NB4 (cell line): ENCODE measurements at regions not wholly inside any gene's neighbourhood (a gene's known extent, or its start where the extent isn't known, plus 50 kb on each side); places are given as distances from the start of the nearest gene placed in this dataset.

Experiments
- POLR2A ChIP-seq: IDR thresholded peaks from 2 replicates; pipeline ENCODE4 v1.6.1; 2011; ENCODE audit warnings: mild to moderate bottlenecking; ENCODE audit not compliant: insufficient read length; ENCODE audit errors: extremely low read depth
- TF ChIP-seq, protein P1 (sequence below): IDR thresholded peaks from one replicate; pipeline ENCODE4 v1.5.1; 2012; ENCODE audit warnings: low read depth, low read length

GRCh38 chr4:182000077-182000476 lies 243.1 kb upstream of the TENM3 start:
- TF ChIP-seq POLR2A: no peak
- TF ChIP-seq, protein P1, sequence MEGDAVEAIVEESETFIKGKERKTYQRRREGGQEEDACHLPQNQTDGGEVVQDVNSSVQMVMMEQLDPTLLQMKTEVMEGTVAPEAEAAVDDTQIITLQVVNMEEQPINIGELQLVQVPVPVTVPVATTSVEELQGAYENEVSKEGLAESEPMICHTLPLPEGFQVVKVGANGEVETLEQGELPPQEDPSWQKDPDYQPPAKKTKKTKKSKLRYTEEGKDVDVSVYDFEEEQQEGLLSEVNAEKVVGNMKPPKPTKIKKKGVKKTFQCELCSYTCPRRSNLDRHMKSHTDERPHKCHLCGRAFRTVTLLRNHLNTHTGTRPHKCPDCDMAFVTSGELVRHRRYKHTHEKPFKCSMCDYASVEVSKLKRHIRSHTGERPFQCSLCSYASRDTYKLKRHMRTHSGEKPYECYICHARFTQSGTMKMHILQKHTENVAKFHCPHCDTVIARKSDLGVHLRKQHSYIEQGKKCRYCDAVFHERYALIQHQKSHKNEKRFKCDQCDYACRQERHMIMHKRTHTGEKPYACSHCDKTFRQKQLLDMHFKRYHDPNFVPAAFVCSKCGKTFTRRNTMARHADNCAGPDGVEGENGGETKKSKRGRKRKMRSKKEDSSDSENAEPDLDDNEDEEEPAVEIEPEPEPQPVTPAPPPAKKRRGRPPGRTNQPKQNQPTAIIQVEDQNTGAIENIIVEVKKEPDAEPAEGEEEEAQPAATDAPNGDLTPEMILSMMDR: no peak
